ENCODE measurements at regions not wholly inside any gene's neighbourhood (a gene's known extent, or its start where the extent isn't known, plus 50 kb on each side); places are given as distances from the start of the nearest gene placed in this dataset.
"Not testable (repeated sequence)": the region's sequence is repeated elsewhere in the genome, so short reads cannot be mapped to it uniquely, and the experiment has no call there.

DNA sequence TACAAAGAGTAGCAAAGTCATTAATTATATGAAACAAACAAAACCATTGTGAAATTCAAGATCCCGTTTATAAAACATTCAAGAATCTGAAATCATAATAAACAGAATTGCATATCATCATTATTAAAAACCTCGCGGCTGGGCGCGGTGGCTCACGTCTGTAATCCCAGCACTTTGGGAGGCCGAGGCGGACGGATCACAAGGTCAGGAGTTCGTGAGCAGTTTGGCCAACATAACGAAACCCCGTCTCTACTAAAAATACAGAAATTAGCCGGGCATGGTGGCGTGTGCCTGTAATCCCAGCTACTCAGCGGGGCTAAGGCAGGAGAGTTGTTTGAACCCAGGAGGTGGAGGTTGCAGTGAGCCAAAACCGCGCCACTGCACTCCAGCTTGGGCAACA, 80.3 kb upstream of the COPS8 start:
- not testable (repeated sequence) for DNase-seq (ENCODE audit: extremely low read depth, low read depth)

DNA sequence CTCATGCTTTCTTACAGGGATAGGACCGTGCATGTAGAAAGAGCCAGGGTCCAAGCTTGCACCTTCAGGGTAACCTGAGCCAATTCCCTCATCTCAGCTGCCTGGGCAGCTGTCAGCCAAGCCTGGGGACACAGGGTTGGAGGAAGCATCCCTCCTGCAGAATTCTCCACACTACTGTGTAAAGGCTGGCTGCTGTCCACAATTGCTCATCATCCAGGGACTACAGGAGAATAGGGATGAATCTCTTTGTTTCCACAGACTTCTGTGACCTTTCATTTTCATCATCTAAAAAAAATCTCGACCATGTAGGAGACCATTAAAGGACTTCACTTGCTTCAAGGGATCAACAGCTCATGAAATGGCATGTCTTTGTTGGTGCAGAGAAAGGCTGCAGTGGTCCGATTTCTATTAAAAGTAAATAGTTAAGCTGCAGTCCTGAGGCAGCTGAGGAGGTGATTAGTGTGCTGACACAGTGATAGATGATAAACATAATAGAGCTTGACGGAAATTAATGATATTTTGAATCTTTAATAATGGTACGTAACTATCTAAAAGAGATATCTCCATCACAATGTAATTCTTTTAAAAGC, 74.4 kb upstream of the COPS8 start:
- no peak for DNase-seq (ENCODE audit: extremely low read depth, low read depth)

DNA sequence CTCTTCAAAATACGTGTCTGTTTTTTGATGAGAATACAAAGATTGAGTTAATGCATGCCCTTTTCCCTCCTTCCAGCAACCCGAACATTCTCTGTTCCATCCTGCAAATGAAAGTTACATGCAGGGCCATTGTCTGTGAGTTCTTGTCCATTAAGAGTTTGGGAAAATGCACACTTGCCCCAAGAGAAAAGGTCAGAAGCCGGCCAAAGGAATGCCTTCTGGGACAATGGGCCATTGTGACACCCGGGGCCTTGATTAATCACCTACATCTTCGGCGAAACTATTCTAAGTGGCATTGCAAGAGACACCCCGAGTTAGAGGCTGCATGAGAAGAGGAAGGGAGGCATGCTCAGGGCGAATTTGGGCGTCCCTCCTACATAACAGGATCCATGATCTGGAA, 73.7 kb upstream of the COPS8 start:
- DNase-seq (ENCODE audit: extremely low read depth, low read depth) = no peak

DNA sequence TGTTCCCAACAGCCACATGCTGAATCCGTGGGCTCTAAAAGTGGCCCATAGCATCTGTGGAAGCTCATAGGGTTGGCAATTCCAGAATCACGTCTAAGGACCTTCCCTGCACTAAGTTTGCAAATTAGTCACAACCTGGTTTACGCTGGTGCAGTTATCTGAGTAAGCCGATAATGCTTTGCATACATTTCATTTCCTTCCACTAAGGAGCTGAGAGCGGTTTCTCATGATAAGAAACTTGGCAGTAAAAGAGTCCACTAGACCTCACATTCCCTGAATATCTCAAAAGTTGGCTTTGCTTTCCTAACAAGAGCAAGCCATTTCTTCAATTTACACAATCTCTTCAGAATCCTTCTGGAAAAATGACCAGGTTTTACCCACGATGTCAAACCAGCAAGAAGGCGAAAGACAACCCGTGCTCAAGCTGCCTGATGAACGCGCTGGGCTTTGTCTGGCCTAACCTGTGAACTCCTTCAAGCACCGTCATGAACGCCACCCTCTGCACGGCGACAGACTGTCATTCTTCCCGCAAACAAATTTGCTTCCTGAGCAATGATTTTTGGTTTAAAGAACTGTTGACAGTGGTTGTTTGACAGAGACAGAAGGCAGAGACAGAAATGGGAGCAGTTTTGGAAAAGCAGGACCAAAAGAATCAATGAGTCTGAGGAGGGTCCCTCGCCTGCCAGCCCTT, 73.0 kb upstream of the COPS8 start:
- no peak for DNase-seq (ENCODE audit: extremely low read depth, low read depth)

DNA sequence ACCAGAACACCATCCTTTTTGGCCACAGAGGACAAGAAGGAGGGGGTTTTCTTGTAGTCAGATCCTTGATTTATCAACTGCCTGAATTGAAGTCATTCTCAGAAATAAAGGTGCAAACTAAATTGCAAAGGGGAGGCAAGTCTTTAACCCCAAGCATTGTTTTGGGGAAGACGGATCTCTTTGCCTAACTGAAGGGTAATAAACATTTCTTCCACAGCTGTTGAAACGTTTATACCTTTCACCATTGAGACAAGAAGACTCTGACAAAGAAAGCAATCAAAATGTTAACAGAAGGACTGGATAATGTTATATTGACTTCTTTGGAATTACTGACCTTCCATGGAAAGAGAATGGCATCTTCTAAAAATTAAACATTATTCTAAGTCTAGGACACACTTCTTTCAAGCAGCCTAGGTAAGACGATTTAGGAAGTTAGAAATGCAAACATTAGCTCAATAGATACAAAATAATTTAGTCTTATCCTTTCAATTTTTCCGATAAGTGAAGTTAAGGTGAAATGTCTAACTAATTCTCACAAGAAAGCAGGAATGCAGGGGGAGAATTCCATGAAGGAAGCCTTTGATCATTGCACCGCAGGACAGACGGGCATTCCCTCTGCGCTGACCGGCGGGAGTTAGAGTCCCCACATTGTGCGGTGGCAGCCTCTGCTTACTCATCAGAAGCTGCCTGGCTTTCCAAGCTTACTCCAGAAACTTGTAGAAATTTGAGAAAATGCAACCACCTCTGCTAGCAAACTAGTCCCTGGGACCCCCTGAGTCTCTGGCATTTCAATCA, 69.4 kb upstream of the COPS8 start:
- no peak for DNase-seq (ENCODE audit: extremely low read depth, low read depth)

DNA sequence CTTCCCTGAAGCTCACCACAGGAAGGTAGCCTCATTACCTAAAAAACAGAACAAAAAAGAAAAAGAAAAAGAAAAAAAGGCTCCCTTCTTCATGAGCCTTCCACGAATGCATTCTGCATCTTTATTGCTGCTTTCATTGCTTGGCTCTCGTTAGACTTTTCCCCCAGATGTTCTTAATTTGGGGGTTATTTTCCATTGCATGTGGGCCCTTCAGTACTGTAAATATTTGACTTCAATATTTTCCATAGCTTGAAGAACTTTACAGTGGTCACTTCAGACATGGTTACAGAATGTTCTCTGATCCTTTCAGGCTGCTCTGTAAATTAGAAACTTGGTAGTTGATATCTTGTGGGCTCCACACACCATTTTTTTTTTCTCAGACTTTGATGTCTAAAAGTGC, 65.6 kb upstream of the COPS8 start:
- DNase-seq (ENCODE audit: extremely low read depth, low read depth) = no peak

DNA sequence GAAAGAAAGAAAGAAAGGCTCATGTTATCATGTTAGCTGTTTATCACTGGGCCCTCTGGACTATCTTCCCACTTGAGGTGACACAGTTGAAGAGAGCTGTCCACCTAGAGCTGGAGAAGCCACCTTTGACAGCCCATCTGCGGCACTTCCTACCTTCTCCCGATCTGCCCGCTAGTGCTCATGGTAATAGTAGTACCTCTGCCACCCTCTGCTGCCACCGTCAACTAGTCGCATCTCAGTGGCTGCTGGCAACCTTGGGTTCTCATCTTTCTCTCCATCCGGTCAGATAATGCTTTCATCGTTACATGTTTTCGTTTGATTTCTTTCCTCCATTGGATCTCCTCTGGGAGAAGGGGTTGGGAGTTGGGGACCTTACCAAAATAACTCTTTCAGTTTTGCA, 63.2 kb upstream of the COPS8 start:
- DNase-seq (ENCODE audit: extremely low read depth, low read depth) = no peak

DNA sequence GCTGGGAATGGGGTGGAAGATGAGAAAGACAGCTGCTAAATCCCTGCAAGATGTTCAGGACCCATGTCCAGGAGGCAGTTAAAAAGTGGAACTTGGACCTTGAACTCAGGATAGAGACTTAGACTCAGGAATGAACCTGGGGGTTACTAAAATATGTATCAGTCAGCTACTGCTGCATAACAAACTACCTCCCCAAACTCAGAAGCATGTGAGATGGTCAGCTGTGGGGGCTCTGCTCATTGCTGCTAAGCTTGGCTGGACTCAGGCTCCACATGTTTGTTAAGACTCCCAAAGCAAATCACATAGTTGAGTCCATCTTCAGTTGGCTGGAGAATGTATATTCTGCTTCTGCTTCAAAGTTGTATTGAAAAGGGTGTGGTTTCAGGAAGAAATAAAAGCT, 61.4 kb upstream of the COPS8 start:
- no peak for DNase-seq (ENCODE audit: extremely low read depth, low read depth)

DNA sequence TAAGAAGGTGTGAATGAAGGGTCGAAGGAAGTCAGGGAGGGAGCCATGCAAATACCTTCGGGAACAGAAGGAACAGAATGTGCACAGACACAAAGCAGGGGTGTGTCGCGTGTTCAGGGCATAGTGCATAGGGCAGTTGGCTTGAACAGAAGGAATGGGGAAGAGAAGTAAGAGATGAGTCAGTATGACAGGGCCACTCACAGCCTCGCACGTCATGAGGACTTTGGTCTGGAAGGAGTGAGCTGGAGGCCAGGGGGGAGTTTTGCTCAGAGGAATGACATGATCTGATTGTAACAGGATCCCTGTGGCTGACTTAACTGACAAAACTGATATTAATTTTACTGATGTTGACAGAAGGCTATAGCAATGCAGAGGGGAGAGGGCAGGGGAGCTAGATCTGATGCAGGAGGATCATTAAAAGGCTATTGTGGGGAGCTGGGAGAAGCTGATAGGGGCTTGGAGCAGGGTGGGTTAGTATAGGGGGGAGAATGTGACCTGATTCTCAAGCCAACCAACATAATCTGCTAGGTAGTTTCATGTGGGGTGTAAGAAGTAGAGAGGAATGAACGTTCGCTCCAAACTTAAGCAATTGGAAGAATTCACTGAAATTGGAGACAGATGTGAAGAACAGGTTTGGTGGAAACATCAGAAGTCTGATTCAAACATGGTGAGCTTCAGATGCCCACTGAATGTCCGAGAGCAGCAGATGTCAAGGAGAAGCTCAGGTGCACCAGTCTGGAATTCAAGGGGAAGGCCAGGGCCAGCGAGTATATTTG, 60.4 kb upstream of the COPS8 start:
- no peak for DNase-seq (ENCODE audit: extremely low read depth, low read depth)

DNA sequence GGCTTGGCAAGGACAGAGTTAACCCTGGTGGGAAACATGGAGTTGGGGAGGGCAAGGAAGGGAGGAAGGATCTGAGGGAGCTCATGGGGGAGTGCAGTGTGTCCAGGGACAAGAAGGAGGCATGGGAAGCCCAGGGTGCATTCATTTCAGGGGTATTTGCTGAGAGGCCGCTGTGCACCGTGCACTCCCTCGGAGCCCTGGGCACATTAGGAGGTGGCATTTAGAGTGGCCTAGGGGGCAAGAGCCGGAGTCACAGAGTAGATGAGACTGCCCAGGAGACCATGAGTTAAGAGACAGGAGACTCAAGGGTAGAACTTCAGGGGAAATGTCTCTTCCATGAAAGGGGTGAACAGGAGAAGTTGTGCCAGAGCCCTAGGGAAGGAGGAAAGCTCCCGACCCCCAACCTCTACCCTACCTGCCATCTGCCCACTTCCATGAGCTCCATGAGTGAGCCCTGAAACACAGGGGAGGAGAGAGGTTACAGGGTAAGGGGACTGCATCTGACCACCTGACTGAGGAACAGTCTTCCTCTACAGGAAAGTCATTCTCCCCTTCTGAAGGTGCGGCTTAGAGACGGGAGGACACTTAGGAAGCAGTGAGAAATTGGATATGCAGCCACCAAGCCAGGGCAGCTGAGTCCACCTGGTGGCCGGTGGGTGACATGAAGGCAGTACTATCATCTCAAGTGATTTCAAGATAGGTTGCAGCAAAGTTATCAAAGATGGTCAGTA, 58.5 kb upstream of the COPS8 start:
- DNase-seq (ENCODE audit: extremely low read depth, low read depth) = peak; percentile 34

DNA sequence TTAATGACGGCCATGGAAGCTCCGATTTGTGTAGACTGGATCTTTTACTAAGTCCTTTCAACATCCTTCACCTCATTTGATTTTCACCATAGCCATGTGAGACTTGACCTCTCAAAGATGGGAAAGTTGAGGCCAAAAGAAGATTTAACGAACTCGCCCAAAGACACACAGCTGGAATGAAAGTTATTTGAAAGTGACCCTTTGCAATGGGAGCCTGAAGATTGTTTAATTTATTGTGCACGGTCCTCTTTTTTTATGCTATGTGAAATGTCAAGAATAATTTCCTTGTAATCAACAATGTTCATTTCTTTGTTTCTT, 58.0 kb upstream of the COPS8 start:
- no peak for DNase-seq (ENCODE audit: extremely low read depth, low read depth)

DNA sequence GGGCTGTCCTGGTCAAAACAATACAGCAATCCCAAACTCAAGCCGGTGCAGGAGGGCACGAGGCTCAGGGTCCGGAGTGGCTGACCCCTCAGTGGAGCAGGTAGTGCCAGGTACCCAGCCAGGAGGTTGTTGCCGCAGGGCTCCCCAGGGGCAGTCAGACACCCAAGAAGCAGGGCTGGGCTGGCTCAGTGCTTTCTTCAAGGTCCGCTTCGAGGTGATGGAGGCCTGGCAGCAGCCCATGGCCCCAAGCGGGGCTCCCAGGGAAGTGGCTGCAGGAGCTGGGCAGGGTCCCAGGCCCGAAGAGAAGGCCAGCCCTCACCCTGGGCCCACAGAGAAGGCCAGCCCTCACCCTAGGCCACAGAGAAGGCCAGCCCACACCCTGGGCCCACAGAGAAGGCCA, 55.3 kb upstream of the COPS8 start:
- no peak for DNase-seq (ENCODE audit: extremely low read depth, low read depth)

DNA sequence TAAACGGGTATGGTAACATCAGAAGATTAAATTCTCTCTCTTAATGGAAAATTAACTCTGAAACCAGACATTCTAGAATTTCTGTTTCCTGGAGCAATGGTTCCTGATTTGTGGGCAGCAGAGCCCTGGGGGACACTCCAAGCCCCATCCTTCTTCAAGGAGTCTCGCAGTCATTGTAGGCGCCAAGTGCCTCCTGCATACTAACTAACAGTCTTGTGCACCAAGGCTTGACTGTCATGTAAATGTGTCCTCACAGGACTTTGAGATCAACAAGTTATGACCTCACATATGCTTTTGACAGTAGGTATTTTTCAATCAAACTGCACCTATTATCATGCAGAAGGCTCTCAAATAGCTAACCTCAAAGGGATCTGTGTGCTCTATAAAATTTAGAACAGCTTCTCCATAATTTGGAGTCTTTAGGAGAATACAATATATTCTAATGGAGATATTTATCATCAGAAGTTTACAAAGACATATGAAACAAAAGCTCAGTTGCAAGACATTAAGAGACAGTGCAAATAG, 52.1 kb upstream of the COPS8 start:
- no peak for DNase-seq (ENCODE audit: extremely low read depth, low read depth)

DNA sequence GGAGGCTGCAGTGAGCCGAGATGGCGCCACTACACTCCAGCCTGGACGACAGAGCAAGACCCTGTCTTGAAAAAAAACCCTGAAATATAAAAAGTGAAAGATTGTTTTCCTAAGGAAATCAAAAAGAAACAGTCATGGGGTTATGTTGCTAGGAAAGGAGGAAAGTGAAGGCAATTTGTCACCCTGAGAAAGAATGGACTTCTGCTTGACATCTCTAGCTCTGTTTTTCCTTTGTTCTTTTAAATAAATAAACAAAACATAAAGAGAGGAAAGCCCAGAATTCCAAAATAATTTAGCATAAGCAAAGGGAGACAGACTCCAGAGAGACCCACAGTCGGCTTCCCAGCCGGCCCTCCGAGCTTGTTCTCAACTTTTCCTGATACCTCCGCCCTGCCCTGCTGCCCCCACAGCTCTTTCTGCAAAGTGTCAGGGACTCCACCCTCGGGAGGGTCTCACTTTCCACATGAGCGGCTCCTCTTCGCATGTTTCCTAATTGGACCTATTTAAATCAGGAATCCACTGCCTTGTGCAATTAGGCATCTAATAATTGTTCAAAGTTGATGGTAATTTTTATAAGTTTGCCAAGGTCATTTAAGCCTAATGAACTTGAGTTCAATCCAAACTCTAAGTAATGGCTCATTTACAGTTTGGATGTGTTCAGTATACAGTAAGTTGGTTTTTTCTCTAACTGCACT, 49.8 kb upstream of the COPS8 start:
- no peak for DNase-seq (ENCODE audit: extremely low read depth, low read depth)

Small RNA genes in the stretch of these regions (small RNA-seq; reads per million reads assigned to genes)
- 0 reads per million in 2 experiments for gene RNU6-1051P
